WTC11 (cell line): ENCODE measurements at regions not wholly inside any gene's neighbourhood (a gene's known extent, or its start where the extent isn't known, plus 50 kb on each side); places are given as distances from the start of the nearest gene placed in this dataset.

Experiments used
- ATAC-seq: fragments of 200-7000 bp; cut with Tn5 transposase; 2 replicates; pipeline ENCODE4 v1.10.0; 2021; ENCODE audit warnings: mild to moderate bottlenecking, moderate library complexity
- CTCF ChIA-PET: fragments of 300-600 bp; sonication (Branson Sonifier 250); formaldehyde crosslinking; loops from one replicate; lab custom pipeline; 2021; ENCODE audit warnings: antibody characterized with exemption; lab: Charles Lee
- POLR2A ChIA-PET: fragments of 350-600 bp; sonication (Branson Sonifier 250); formaldehyde crosslinking; loops from one replicate; lab custom pipeline; 2021; ENCODE audit warnings: antibody characterized with exemption; lab: Charles Lee
- DNase-seq: peaks from one replicate; pipeline ENCODE4 v3.0.0; 2021; ENCODE audit warnings: low spot score
- H3K27ac Mint-ChIP-seq: 2 replicates; pipeline ENCODE4 v1.8.0; 2021; ENCODE audit warnings: mixed read lengths
- H3K27me3 Mint-ChIP-seq: 2 replicates; pipeline ENCODE4 v1.8.0; 2021; ENCODE audit warnings: low read depth, mild to moderate bottlenecking, moderate library complexity, mixed read lengths
- H3K36me3 Mint-ChIP-seq: 2 replicates; pipeline ENCODE4 v1.8.0; 2021; ENCODE audit warnings: mixed read lengths
- H3K4me1 Mint-ChIP-seq: 2 replicates; pipeline ENCODE4 v1.8.0; 2022; ENCODE audit warnings: mixed read lengths
- H3K4me3 Mint-ChIP-seq: 2 replicates; pipeline ENCODE4 v1.8.0; 2021; ENCODE audit warnings: mild to moderate bottlenecking, moderate library complexity, mixed read lengths
- H3K9me3 Mint-ChIP-seq: 2 replicates; pipeline ENCODE4 v1.8.0; 2021; ENCODE audit warnings: mixed read lengths
- ARID4B ChIP-seq: sonication (generic); formaldehyde crosslinking; IDR thresholded peaks from 2 replicates; pipeline ENCODE4 v1.8.0; 2023; ENCODE audit warnings: missing genetic modification reagents, mild to moderate bottlenecking, borderline replicate concordance
- ATF1 ChIP-seq: sonication (generic); formaldehyde crosslinking; IDR thresholded peaks from 2 replicates; pipeline ENCODE4 v1.8.1; 2023; ENCODE audit warnings: mild to moderate bottlenecking, moderate library complexity, missing genetic modification reagents
- ATF2 ChIP-seq: sonication (generic); formaldehyde crosslinking; IDR thresholded peaks from 2 replicates; pipeline ENCODE4 v1.8.1; 2022; ENCODE audit warnings: low read depth, missing genetic modification reagents, borderline replicate concordance
- CTCF ChIP-seq: fragments of 200-600 bp; IDR thresholded peaks from 2 replicates; pipeline ENCODE4 v1.8.0; 2022; ENCODE audit warnings: antibody characterized with exemption
- E2F4 ChIP-seq: sonication (generic); formaldehyde crosslinking; IDR thresholded peaks from 2 replicates; pipeline ENCODE4 v1.8.1; 2022; ENCODE audit warnings: low read depth, mild to moderate bottlenecking, moderate library complexity, missing genetic modification reagents, borderline replicate concordance
- ELF4 ChIP-seq: sonication (generic); formaldehyde crosslinking; IDR thresholded peaks from 2 replicates; pipeline ENCODE4 v1.8.1; 2022; ENCODE audit warnings: low read depth, mild to moderate bottlenecking, moderate library complexity, missing genetic modification reagents
- FOXP4 ChIP-seq: sonication (generic); formaldehyde crosslinking; IDR thresholded peaks from 2 replicates; pipeline ENCODE4 v1.8.0; 2022; ENCODE audit warnings: mild to moderate bottlenecking, missing genetic modification reagents
- GABPB1 ChIP-seq: sonication (generic); formaldehyde crosslinking; IDR thresholded peaks from 2 replicates; pipeline ENCODE4 v1.8.1; 2023; ENCODE audit warnings: mild to moderate bottlenecking, missing genetic modification reagents
- MAX ChIP-seq: sonication (generic); formaldehyde crosslinking; IDR thresholded peaks from 2 replicates; pipeline ENCODE4 v1.8.0; 2022; ENCODE audit warnings: mild to moderate bottlenecking, missing genetic modification reagents
- MLX ChIP-seq: sonication (generic); formaldehyde crosslinking; IDR thresholded peaks from 2 replicates; pipeline ENCODE4 v1.8.1; 2023; ENCODE audit warnings: mild to moderate bottlenecking, missing genetic modification reagents, moderate library complexity
- NR1H2 ChIP-seq: sonication (generic); formaldehyde crosslinking; IDR thresholded peaks from 2 replicates; pipeline ENCODE4 v1.9.0; 2021; ENCODE audit warnings: mild to moderate bottlenecking, moderate library complexity, missing genetic modification reagents
- NR2C2 ChIP-seq: sonication (generic); formaldehyde crosslinking; IDR thresholded peaks from 2 replicates; pipeline ENCODE4 v1.8.0; 2022; ENCODE audit warnings: mild to moderate bottlenecking, missing genetic modification reagents
- NR3C1 ChIP-seq: sonication (generic); formaldehyde crosslinking; conservative IDR thresholded peaks from 2 replicates; pipeline ENCODE4 v1.8.1; 2023; ENCODE audit warnings: low read depth, mild to moderate bottlenecking, missing genetic modification reagents
- PRRX2 ChIP-seq: fragments of 250-450 bp; sonication (Bioruptor Pico); IDR thresholded peaks from 2 replicates; pipeline ENCODE4 v1.8.0; 2021; ENCODE audit warnings: mild to moderate bottlenecking
- TCF7 ChIP-seq: sonication (generic); formaldehyde crosslinking; IDR thresholded peaks from 2 replicates; pipeline ENCODE4 v1.8.0; 2022; ENCODE audit warnings: mild to moderate bottlenecking, low read depth, missing genetic modification reagents, moderate library complexity
- ZNF281 ChIP-seq: sonication (generic); formaldehyde crosslinking; IDR thresholded peaks from 2 replicates; pipeline ENCODE4 v1.8.0; 2023; ENCODE audit warnings: mild to moderate bottlenecking, missing genetic modification reagents
- ZNF671 ChIP-seq: fragments of 250-450 bp; sonication (Bioruptor Pico); IDR thresholded peaks from 2 replicates; pipeline ENCODE4 v1.8.0; 2021; ENCODE audit warnings: mild to moderate bottlenecking

GRCh38 chr5:2602451-2603271, 148.8 kb downstream of the IRX2 start:
- ATAC-seq (no peak), DNase-seq (no peak)
- H3K27me3 Mint-ChIP-seq: no peaks in the 10 kb centered on the region
- H3K27ac Mint-ChIP-seq: no peak overlapping the region; the same call in 1 of the 2 replicates
- POLR2A ChIA-PET: no interaction called here
- CTCF ChIA-PET: no interaction called here
- H3K36me3 Mint-ChIP-seq: no peaks in the 10 kb centered on the region
- TF ChIP-seq ZNF671 (CRISPR knock-in tag) (no peak), FOXP4 (CRISPR knock-in tag) (no peak), PRRX2 (no peak), NR2C2 (CRISPR knock-in tag) (no peak), NR1H2 (no peak), GABPB1 (CRISPR knock-in tag) (no peak), ZNF281 (CRISPR knock-in tag) (no peak), TCF7 (CRISPR knock-in tag) (no peak), ELF4 (no peak), ARID4B (CRISPR knock-in tag) (no peak), E2F4 (no peak), MAX (CRISPR knock-in tag) (no peak), ATF2 (CRISPR knock-in tag) (no peak), ATF1 (CRISPR knock-in tag) (no peak), MLX (no peak), CTCF (no peak), NR3C1 (CRISPR knock-in tag) (no peak)
- TF ChIP-seq, all 79 proteins: peak for 0
- H3K4me1 Mint-ChIP-seq: peaks cover 12% of the 10 kb centered on the region
- H3K9me3 Mint-ChIP-seq: no peaks in the 10 kb centered on the region
- no peak overlapping the region for H3K4me3 Mint-ChIP-seq
